ENCODE measurements at regions not wholly inside any gene's neighbourhood (a gene's known extent, or its start where the extent isn't known, plus 50 kb on each side); places are given as distances from the start of the nearest gene placed in this dataset.

DNA sequence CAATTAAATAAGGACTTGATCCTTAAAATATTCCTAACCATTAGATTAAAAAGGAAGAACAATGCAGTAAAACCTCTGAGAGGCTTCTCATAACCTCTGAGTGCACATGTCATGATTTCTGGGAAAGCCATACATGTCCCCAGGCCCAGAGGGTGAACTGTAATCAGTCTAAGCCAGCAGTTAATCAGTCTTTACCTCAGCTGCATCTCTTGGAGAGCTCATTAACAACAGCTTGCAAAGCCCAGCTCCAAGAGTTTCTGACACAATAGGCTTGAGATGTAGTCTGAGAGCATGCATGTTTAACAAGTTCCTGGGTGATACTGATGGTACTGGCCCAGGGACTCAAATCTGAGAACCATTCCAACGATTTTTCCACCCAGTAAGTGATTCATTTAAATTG is 392.1 kb downstream of the DNAH5 start:
- POLR2A ChIA-PET: no interaction called here
- no peak overlapping the region for H3K4me3 Mint-ChIP-seq
- intact Hi-C loops (cut with micrococcal nuclease): no loop called here
- no peak overlapping the region for H3K27ac Mint-ChIP-seq
- DNase-seq (no peak), ATAC-seq (ENCODE audit: low read depth) (no peak)
- TF ChIP-seq, protein P1, sequence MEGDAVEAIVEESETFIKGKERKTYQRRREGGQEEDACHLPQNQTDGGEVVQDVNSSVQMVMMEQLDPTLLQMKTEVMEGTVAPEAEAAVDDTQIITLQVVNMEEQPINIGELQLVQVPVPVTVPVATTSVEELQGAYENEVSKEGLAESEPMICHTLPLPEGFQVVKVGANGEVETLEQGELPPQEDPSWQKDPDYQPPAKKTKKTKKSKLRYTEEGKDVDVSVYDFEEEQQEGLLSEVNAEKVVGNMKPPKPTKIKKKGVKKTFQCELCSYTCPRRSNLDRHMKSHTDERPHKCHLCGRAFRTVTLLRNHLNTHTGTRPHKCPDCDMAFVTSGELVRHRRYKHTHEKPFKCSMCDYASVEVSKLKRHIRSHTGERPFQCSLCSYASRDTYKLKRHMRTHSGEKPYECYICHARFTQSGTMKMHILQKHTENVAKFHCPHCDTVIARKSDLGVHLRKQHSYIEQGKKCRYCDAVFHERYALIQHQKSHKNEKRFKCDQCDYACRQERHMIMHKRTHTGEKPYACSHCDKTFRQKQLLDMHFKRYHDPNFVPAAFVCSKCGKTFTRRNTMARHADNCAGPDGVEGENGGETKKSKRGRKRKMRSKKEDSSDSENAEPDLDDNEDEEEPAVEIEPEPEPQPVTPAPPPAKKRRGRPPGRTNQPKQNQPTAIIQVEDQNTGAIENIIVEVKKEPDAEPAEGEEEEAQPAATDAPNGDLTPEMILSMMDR (IDR thresholded peaks at IDR 0.05): no peak
- H3K36me3 Mint-ChIP-seq (ENCODE audit: low read depth): no peaks in the 10 kb centered on the region
- H3K4me1 Mint-ChIP-seq: no peaks in the 10 kb centered on the region
- no peaks in the 10 kb centered on the region for H3K27me3 Mint-ChIP-seq
- CTCF ChIA-PET: no interaction called here
- H3K9me3 Mint-ChIP-seq: no peaks in the 10 kb centered on the region

DNA sequence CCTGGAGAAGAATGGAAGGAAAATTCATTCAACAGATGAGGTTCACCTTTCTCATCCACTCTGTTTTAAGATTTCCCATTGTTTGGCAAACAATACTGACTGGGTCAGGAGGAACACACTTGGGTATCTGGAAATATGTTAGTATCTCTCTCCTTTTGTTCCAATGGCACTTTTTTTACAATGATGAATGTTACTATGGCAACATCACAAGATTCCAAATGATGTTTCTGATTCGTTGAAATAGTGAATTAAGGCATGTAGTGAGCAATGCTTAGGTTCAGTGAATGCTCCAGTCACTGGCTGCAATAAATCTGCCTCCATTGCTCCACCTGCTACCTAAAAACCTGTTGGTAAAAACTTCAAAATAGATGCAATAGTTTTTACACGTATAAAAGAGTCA is 392.8 kb downstream of the DNAH5 start:
- CTCF ChIA-PET: no interaction called here
- Mint-ChIP-seq H3K4me3 (no peak overlapping the region), H3K4me1 (no peaks in the 10 kb centered on the region), H3K27ac (no peak overlapping the region), H3K9me3 (no peaks in the 10 kb centered on the region), H3K27me3 (no peaks in the 10 kb centered on the region), H3K36me3 (ENCODE audit: low read depth) (no peaks in the 10 kb centered on the region)
- ATAC-seq (ENCODE audit: low read depth): no peak
- POLR2A ChIA-PET: no interaction called here
- intact Hi-C loops (cut with micrococcal nuclease): no loop called here
- no peak for DNase-seq
- TF ChIP-seq, protein P1 (IDR thresholded peaks at IDR 0.05): no peak

DNA sequence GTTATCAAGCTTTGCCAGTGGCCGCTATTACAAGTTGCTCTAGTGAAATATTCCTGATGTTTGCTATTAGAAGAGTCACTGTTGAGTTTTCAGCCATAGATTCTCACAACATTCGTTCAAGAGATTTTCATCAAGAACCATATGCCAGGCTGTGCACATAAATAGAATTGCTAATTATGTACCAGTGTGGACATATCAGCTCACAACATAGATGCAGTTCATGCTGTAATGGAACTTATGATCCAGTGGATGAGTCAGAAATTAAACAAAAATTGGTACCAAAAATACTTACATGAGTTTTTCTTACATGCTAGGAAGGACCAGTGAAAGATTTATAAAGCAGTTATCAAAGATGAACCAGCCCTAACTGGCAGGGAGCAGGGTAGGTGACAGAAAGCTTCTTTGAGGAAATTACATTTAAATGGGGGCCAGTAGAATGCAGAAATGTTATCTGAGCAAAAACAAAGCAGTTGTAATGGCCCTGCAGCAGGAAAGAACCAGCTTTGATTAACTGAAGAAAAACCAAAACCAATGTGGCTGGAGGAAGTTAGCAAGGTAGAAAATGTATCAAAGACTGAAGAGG is 404.2 kb downstream of the DNAH5 start:
- H3K36me3 Mint-ChIP-seq (ENCODE audit: low read depth): no peaks in the 10 kb centered on the region
- ATAC-seq (ENCODE audit: low read depth) (no peak), DNase-seq (no peak)
- H3K4me3 Mint-ChIP-seq: no peak overlapping the region
- ChIA-PET CTCF (no interaction called here), POLR2A (no interaction called here)
- intact Hi-C loops (cut with micrococcal nuclease): no loop called here
- H3K27me3 Mint-ChIP-seq: no peaks in the 10 kb centered on the region
- peaks cover 6% of the 10 kb centered on the region for H3K9me3 Mint-ChIP-seq
- no peaks in the 10 kb centered on the region for H3K4me1 Mint-ChIP-seq
- no peak overlapping the region for H3K27ac Mint-ChIP-seq
- TF ChIP-seq, protein P1 (IDR thresholded peaks at IDR 0.05): no peak

DNA sequence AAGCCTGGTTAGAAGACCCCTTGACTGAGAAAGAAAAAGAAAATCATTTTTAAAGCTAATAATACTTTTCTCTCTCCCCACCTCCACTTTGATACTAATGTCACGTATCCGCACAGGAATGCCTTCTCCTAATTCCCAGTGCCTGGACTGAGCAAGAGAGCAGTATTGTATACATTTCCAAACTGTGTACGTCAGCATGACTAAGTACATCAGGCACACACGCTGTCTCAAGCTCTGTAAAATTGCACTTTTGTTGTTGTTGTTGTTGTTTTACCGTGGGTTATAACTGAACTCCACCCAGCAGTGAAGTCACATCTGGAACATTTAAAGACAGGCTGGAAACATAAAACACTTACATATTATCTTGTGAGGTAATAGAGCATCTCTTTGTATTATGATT is 407.6 kb downstream of the DNAH5 start:
- no peaks in the 10 kb centered on the region for H3K4me1 Mint-ChIP-seq
- ATAC-seq (ENCODE audit: low read depth): no peak
- TF ChIP-seq, protein P1 (IDR thresholded peaks at IDR 0.05): no peak
- no peaks in the 10 kb centered on the region for H3K9me3 Mint-ChIP-seq
- intact Hi-C loops (cut with micrococcal nuclease): no loop called here
- CTCF ChIA-PET: no interaction called here
- POLR2A ChIA-PET: no interaction called here
- no peaks in the 10 kb centered on the region for H3K36me3 Mint-ChIP-seq (ENCODE audit: low read depth)
- H3K4me3 Mint-ChIP-seq: no peak overlapping the region
- no peaks in the 10 kb centered on the region for H3K27me3 Mint-ChIP-seq
- no peak overlapping the region for H3K27ac Mint-ChIP-seq
- no peak for DNase-seq

DNA sequence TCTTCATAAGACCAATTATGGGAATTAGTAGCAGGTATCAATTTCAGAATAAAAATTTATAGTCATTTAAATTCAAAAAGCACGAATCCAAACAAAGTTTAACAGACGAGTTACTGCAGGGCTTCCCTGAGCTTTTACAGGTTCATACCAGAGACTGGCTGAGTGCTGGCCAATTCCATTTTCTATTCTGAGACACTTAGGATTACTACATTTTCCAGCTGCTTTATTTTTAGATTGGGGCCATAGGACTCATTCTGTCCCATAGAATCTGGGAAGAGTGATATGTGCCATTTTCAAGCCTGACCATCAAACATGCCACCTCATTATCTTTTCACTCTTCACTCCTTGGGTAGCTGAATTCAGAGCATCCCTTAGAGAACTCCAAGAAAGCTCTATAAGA is 410.7 kb downstream of the DNAH5 start:
- Mint-ChIP-seq H3K4me1 (no peaks in the 10 kb centered on the region), H3K27ac (no peak overlapping the region), H3K4me3 (no peak overlapping the region), H3K27me3 (no peaks in the 10 kb centered on the region), H3K36me3 (ENCODE audit: low read depth) (no peaks in the 10 kb centered on the region), H3K9me3 (no peaks in the 10 kb centered on the region)
- DNase-seq (no peak), ATAC-seq (ENCODE audit: low read depth) (no peak)
- TF ChIP-seq, protein P1 (IDR thresholded peaks at IDR 0.05): no peak
- intact Hi-C loops (cut with micrococcal nuclease): no loop called here
- ChIA-PET POLR2A (no interaction called here), CTCF (no interaction called here)

Measured in activated B cell treated with CpG ODN at 0.5 μM for 24 hours (primary cell).